ENCODE measurements at regions not wholly inside any gene's neighbourhood (a gene's known extent, or its start where the extent isn't known, plus 50 kb on each side); places are given as distances from the start of the nearest gene placed in this dataset.

DNA sequence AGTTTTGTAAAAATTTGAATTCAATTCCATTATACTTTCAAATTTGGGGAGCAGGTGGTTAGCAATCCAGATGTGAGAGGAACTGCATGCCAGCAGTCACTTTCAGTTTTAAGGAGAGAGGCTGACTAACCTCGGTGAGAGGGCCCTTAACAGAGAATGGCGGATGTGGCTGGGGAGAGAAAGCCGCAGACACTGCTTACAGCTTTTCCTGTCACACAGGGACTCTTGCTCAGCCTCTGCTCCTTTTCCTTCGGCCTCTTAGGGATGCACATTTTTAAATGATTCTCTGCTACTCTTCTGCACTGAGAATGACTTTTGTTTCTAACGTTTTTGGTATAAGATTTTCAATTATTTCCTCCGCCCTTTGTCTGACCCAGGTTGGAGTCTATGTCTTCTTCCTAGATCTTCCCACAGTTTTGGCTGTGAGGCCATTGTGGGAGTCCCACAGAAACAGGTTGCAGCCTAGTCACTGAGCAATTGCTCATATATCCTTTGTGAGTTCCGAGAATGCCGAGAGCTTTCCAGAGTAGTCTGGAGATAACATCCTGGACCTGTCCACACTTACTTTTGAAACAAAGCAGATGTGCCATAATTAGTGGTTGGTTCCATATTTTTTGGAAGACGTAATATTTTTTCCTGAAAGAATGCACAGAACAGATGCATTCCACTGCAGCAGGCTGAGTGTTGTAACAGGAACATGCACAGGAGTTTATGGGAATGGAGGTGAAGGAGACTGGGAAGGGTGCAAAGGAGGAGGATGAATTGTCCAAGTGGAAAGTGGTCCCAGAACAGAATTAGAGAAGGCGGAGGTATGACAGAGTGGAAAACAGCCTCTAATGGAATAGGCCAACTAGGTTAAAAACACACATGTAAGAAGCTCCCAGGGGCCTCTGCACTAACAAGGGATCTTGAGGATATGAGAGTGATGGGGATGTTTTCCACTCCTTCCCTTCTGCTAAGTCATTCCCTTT is 168.0 kb upstream of the ZNF32 start:
- no peaks in the 10 kb centered on the region for H3K27me3 ChIP-seq
- 41 to 59% methylated on average over 10 of the region's 10 CpGs for WGBS, 2 donors
- TF ChIP-seq, protein P1, sequence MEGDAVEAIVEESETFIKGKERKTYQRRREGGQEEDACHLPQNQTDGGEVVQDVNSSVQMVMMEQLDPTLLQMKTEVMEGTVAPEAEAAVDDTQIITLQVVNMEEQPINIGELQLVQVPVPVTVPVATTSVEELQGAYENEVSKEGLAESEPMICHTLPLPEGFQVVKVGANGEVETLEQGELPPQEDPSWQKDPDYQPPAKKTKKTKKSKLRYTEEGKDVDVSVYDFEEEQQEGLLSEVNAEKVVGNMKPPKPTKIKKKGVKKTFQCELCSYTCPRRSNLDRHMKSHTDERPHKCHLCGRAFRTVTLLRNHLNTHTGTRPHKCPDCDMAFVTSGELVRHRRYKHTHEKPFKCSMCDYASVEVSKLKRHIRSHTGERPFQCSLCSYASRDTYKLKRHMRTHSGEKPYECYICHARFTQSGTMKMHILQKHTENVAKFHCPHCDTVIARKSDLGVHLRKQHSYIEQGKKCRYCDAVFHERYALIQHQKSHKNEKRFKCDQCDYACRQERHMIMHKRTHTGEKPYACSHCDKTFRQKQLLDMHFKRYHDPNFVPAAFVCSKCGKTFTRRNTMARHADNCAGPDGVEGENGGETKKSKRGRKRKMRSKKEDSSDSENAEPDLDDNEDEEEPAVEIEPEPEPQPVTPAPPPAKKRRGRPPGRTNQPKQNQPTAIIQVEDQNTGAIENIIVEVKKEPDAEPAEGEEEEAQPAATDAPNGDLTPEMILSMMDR (IDR thresholded peaks at IDR 0.05) = no peak
- TF ChIP-seq POLR2A (IDR thresholded peaks at IDR 0.05) = no peak
- H3K36me3 ChIP-seq (ENCODE audit: low read depth, missing control alignments) = no peaks in the 10 kb centered on the region
- no peaks in the 10 kb centered on the region for H3K4me1 ChIP-seq
- no peaks in the 10 kb centered on the region for H3K9me3 ChIP-seq
- H3K4me3 ChIP-seq = no peak overlapping the region
- no peak overlapping the region for H3K27ac ChIP-seq
- intact Hi-C loops (cut with DNase I; ENCODE audit: low total_unique reads) = no loop called here
- DNase-seq = no peak

DNA sequence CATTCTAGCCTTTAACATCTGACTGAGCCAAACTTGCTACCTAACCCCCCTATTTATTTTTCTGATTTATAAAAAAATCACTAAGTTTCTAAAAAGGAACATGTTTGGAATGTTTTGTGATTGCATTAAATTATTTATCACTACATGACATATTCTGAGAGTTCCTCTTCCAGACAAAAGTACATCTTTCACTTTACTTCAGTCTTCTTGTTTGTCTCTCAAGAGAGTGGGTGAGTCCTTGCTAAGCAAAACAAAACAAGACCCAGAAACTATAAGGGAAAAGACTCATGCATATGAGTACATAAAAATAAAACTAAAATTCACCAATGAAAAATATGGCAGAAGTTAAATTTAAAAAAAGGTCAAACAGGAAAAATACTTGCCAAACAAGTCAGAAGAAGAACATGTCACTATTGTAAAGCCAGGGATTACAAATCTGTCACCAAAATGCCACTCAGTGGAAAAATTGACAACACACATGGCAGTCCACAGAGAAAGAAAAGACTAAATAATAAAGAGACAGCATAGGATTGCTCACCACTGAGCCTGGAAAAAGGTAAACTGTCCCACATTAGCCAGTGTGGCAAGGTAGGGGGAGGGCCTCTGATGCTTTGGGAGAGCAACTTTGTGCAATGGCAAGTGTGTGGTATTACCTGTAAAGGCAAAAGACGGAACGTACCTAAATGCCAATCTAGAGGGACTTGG is 166.7 kb upstream of the ZNF32 start:
- Histone ChIP-seq H3K36me3 (ENCODE audit: low read depth, missing control alignments) (no peaks in the 10 kb centered on the region), H3K4me1 (no peaks in the 10 kb centered on the region), H3K27me3 (no peaks in the 10 kb centered on the region), H3K9me3 (no peaks in the 10 kb centered on the region), H3K4me3 (no peak overlapping the region), H3K27ac (no peak overlapping the region)
- intact Hi-C loops (cut with DNase I; ENCODE audit: low total_unique reads) = no loop called here
- 94 to 100% methylated on average over 2 of the region's 2 CpGs for WGBS, 2 donors
- TF ChIP-seq POLR2A (IDR thresholded peaks at IDR 0.05) = no peak
- TF ChIP-seq, protein P1 (IDR thresholded peaks at IDR 0.05) = no peak
- no peak for DNase-seq

DNA sequence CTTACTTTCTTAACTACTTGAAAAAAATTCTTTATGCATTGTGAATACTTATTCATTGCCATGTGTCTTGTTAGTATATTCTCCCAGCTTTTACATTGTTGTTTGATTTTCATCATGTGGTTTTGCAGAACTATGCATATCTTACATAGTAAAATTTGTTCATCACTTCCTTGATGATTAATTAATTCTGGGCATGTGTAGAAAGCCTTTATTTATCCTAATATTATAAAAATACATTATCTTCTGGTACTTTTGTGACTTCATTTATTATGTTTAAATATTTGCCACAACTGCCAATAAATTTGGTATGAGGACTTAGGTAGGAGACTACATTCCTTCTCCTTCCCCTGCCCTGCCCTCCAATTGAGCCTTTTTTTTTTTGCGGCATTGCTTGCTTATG is 166.0 kb upstream of the ZNF32 start:
- intact Hi-C loops (cut with DNase I; ENCODE audit: low total_unique reads) = no loop called here
- 94 to 100% methylated on average over 1 of the region's 1 CpG for WGBS, 2 donors

DNA sequence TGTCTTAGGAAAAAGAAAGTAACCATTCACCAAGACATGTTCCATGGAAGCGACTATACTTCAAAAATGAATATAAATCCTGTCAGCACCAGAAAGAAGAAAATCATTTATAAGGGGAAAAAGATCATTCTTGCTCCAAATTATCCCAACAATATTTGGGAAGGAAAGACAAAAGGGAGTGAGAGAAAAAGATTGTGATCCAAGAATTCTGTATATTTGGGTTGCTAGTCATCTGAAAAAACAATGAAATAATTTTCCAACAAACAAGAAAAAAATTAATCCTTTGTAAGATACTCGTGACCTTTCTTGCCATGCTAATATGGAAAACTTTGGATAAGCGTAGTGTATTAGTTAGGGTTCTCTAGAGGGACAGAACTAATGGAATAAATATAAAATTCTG is 163.2 kb upstream of the ZNF32 start:
- intact Hi-C loops (cut with DNase I; ENCODE audit: low total_unique reads) = no loop called here
- TF ChIP-seq, protein P1 (IDR thresholded peaks at IDR 0.05) = no peak
- no peak for TF ChIP-seq POLR2A (IDR thresholded peaks at IDR 0.05)
- H3K9me3 ChIP-seq = no peaks in the 10 kb centered on the region
- DNase-seq = no peak
- no peaks in the 10 kb centered on the region for H3K36me3 ChIP-seq (ENCODE audit: low read depth, missing control alignments)
- no peaks in the 10 kb centered on the region for H3K27me3 ChIP-seq
- H3K4me3 ChIP-seq = no peak overlapping the region
- 66 to 88% methylated on average over 3 of the region's 3 CpGs for WGBS, 2 donors
- H3K27ac ChIP-seq = no peak overlapping the region
- no peaks in the 10 kb centered on the region for H3K4me1 ChIP-seq

More for the DNA sequence above, 166.0 kb upstream of the ZNF32 start:
- no peaks in the 10 kb centered on the region for H3K36me3 ChIP-seq (ENCODE audit: low read depth, missing control alignments)
- no peaks in the 10 kb centered on the region for H3K4me1 ChIP-seq
- no peaks in the 10 kb centered on the region for H3K27me3 ChIP-seq
- H3K27ac ChIP-seq = no peak overlapping the region
- H3K4me3 ChIP-seq = no peak overlapping the region
- no peaks in the 10 kb centered on the region for H3K9me3 ChIP-seq
- TF ChIP-seq, protein P1 (IDR thresholded peaks at IDR 0.05) = no peak
- TF ChIP-seq POLR2A (IDR thresholded peaks at IDR 0.05) = no peak
- DNase-seq = no peak
